HG03575 (cell line): ENCODE measurements at regions not wholly inside any gene's neighbourhood (a gene's known extent, or its start where the extent isn't known, plus 50 kb on each side); places are given as distances from the start of the nearest gene placed in this dataset.

Experiments
- ATAC-seq: cut with Tn5 transposase; IDR thresholded peaks from one replicate; pipeline ENCODE4 v1.9.1; 2021; ENCODE audit not compliant: unreplicated experiment, insufficient number of reproducible peaks, low FRiP score; ENCODE audit errors: extremely low read depth

DNA sequence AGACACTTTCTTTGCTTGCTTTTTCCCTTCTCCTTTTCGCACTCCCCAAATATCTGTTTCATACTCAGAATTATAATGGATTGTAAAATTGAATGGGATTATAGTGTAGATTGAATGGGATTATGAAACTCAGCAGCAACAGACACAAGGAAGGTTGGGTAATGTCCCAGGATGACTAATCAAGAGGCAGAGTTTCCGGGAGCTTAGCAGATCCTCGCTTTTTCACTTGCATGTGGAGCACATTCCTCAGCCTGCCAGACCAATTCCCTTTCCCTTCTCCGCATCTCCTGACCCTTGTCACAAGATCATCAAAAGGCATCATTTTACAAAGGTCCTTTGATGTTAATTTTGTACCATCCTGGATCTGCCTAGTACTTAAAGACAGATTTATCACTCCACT lies 55.1 kb upstream of the SLC1A1 start:
- ATAC-seq = no peak

DNA sequence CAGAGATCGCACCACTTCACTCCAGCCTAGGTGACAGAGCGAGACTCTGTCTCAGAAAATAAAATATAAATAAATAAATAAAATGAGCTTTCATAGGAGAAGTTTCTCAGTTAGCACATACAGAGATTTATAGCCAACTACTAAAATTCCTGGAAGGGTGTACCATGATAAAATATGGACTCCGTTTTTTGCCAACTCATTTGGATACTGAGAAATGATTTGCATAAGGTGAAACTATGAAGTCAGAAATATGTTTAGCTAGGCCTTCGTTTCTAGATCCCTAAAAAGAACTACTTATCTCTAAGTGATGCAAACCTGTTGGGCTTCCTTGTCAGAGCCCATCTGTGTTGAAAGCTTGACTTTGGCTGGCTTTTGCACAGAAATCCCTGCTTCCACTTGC lies 56.9 kb upstream of the SLC1A1 start:
- ATAC-seq = no peak

DNA sequence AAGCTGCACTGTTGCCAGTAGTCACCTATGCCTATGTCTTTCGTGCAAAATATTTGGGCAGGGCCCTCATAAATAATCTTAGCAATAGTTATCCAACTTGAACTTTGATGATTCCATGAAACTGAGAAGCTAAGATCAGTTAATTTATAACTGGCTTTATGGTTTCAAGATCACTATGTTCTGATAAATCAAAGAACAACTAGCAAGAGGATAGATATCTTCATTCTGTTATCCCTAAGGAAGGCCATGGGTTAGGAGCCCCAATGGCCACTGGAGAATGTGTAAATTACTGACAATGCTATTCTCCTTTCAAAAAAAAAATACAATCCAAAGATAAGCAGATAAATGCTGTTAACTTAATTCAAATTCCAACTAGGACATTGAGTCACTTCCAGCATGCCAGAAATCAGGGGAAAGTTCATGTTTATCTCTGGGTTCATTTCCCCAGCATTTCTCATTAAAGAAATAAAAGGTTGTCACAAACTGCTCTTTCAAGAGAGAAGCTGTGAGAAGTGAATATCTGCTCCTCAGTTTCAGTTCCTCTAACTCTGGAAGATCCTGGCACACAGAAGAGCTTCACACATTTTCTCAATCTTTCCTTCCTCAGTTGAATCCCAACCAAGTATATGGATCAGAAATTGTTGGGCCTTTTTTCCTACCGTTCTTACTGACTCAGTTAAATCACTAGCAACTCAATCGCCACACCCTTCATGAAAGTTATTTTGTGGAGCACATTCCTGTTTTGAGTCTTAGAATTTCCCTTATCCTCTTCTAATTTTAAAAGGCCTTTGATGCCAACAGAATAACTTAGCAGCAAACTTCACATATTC lies 59.6 kb upstream of the SLC1A1 start:
- ATAC-seq = no peak

DNA sequence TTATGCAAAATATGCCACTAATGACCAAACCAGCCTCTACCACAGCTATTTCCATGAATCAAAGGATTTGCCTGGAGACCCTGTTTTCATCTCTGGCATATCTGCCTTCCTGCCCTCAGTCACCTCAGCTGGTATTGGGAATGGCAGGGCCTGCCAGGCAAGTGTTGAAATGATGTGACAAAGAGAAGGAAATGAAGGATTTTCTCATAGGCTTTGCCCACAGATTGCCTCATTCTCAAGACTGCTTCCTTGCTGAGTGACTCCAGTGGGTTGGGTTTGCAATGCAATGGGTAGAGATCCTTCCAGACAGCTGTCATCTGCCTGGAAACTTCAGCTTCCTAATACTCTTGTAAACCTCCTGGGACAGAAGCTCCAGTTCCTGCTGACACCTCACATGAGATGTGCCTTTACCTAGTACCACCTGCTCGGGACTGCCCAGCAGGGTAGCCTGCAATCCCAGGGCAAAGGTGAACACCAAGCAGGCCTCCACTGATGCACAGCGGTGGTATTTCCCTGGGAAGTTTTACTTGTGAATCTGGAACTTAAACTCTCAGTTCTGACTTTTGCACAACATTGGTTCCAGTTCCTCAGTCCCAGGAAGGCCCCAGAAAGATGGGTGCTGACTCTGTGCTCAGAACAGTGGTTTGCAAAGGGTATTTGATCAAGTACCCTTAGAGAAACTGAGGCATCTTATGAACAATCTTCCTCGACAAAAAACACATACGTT lies 64.8 kb upstream of the SLC1A1 start:
- ATAC-seq = no peak

DNA sequence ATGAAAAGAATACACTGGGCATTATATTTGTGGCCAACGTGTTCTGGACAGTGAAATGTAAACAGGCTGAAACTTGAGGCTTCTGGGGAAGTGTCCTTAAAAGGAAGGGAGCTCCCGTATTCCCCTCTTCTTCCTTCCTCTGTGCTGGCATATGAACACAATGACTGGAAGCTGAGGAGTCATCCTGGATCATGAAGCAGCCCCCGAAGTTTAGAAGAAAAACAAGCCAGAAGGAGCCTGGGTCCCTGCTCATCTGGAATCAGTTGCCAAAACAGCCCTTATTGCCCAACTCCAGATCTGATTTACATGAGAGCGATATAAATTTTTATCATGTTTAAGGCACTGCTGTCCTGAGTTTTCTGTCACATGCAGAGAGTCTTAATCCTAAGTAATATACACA lies 65.4 kb upstream of the SLC1A1 start:
- no peak for ATAC-seq

DNA sequence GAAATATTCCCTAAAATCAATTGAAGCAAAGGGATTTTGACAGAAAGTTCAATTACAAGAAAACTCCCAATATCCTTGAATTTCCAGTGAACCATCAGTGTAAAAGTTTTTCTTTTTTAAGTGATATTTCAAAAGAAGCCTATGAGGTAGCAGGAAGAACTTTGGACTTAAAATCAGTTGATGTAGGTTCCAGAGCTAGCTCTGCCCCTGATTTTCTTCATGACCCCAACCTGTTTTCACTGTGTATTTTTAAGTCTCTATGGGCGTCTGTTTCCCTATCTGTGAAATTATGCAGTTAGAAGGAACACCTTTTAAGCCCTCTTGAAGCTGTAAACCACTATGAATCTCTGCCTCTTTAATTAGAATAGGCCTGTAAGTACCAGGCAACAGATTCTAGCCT lies 66.2 kb upstream of the SLC1A1 start:
- no peak for ATAC-seq

DNA sequence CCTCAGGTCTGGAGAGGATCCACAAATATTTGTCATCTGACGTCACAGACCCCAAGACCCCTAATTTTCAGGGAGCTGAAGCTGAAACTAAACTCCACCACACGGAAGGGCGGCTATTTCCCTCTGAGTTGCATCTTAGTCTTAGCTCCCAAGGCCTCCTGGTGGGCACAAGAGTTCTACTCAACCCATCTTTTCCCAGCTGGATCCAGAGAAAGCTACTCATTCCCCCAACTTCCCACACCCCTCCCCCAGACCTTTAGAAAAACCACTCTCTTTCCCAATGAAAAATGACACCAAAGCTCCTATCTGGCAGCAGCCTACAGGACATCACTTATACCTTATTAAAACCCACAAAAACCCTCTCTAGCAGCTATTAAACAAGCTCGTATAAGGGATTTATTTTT lies 67.1 kb upstream of the SLC1A1 start:
- ATAC-seq = no peak

DNA sequence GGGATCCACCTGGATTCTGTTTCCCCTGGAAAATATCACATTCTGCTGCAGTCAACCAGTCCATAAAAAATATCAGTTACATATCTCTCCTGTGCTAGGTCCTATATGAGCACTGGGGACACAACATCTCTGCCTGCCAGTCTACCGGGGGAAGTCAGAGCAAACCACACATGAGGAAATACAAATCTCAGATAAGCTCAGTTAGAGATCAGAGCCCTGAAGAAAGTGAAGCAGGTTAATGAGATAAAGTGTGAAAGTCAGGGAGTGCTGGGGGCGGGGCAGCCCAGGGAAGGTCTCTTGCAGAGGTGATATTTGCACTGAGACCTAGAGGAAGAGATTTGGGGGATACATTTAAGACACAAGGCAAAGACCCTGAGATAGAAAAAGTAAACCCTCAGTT lies 67.8 kb upstream of the SLC1A1 start:
- ATAC-seq = peak; percentile 64

DNA sequence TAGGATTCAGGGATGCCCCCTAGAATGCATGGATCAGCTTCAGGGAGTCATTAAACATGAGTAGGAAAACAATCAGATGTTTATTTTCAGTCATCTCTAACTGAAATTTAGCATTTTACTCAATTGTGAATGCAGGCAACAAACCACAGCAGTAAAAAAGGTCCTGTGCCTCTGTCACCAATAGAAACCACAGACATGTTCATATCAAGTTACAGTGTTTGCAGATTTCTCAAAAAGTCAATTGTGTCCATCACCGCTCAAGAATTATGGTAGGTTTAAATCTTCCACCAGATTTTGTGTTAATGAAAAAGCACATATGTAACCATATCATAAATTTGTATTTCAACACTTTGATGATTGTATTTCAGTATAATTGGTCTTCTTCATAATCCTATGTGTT lies 68.4 kb upstream of the SLC1A1 start:
- no peak for ATAC-seq

DNA sequence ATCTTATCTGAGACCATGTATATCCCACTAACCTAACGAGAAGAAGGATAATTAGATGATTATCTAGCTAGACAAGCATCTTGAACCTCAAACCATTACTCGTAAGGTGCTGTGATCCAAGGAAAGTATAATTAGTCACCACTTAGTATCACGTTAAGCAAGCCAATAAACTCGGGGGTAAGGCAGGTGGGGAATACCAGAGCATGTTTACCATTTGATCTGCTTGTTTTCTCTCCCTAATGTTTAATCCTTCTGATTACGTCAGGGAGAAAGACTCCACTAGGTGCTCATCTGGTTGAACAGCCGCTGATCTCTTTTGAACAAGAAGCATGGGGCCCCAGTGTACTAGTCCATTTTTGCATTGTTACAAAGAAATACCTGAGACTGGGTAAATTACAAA lies 69.9 kb upstream of the SLC1A1 start:
- ATAC-seq = no peak

DNA sequence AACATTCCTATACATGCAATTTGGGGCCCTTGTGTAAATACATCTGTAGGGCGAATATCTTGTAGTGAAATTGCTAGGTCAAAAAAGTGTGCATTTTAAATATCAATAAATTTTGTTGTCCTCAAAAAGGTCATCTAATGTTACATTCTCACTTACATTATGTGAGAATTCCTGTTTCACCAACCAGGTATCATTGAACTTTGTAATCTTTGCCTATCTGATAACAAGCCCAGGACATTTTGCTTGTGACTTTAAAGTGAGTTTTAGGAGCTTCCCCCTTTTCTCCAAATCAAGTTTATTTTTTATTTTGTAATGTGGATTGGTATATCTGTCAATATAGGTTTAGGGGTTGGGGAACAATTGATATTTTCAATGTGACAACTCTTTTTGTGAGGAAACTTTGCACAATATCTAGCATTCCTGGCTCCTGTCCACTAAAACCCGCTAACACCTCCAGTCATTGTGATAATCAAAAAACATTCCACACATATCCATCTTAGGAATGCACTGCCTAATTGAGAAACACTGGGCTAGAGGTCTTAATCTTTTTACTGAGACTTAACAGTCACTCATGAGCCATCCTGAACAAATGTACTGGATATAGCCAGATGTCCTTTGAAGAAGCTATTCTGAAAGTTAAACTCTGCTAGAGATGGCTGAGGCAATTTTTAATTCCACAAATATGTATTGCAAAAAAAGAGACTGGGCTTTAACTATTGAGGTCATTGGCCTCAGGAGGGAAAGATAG lies 72.5 kb upstream of the SLC1A1 start:
- no peak for ATAC-seq

DNA sequence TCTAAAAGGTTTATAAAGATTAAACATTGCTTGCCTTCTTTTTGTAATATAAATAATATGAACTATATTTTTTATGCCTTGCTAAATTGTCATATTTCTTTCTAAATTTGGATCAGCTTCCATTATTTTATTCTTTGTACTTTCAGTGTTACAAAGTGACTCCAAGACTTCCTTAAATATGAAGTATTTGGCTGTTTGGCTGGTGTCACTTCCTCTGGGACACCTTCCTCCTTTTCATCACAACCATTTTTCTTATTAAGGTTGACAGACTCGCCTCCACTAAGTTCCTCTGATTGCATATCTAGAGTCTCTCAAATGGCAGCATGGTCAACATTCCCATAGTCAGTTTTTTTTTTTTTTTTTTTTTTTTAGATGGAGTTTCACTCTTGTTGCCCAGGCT lies 73.8 kb upstream of the SLC1A1 start:
- ATAC-seq = no peak

DNA sequence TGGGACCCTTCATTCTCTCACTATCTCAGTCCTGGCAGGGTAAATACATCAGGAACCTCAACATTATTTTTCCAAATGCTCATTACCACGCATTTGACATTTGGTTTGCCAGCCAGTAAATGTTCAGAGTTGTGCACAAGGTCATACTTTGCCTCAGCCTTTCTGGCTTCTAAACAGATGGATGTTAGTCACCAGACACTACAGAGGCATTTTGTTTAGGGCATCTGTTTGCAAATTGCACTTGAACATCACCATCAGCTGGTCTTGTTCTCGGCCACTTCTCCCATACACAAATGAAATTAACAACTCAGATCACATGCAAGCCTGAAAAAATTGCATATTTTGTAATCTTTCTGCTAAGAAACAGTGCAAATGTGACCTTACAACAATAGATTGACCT lies 75.0 kb upstream of the SLC1A1 start:
- no peak for ATAC-seq

DNA sequence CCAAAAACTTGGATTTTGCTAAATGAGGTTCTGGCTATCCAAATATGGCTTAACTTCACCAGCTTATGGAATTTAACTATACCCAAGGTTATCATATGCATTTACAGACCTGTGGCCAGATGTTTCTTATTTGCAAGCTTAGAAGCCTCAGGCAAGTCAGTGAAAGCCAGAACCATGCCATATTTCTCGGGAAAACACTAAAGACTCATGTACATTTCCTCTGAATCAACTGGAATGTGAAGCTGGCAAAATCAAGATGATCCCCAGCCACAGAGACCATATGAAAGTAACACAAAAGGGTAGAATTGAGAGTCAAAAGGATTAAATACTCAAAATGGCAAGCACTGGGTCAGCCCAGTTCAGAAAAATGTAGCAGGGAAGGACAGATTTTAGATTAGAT lies 76.4 kb upstream of the SLC1A1 start:
- no peak for ATAC-seq

DNA sequence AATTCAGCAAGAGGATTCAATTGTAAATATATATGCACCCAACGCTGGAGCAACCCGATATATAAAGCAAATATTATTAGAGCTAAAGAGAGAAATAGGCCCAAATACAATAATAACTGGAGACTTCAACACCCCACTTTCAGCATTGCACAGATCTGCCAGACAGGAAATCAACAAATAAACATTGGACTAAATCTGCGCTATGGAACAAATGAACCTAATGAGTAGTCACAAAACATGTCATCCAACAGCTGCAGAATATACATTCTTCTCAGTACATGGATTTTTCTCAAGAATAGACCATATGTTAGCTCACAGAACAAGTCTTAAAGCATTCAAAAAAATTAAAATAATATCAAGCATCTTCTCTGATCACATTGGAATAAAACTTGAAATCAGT lies 86.1 kb upstream of the SLC1A1 start:
- ATAC-seq = no peak

DNA sequence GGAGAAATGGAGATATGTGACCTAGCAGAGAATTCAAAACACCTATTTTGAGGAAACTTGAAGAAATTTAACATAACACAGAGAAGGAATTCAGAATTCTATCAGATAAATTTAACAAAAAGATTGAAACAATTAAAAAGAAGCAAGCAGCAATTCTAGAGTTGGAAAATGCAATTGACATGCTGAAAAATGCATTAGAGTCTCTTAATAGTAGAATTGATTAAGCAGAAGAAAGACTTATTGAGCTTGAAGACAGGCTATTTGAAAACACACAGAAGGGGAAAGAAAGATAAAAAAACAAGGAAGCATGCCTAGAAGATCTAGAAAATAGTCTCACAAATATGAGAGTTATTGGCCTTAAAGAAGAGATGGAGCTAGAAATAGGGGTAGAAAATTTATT lies 87.8 kb upstream of the SLC1A1 start:
- ATAC-seq = no peak

DNA sequence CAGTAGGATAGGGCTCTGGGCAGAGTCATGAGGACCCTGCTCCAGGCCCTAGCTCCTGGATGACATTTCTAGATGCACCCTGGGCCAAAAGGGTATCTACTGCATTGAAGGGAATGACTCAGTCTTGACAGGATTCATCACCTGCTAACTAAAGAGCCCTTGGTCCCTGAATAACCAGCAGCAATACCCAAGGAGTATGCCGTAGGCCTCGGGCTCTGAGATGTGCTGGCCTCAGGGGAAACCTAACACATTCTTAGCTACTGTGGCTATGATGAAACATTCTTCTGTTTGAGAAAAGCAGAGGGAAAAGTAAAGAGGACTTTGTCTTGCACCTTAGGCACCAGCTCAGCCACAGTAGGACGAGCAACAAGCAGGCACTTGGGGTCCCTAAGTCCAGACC lies 89.5 kb upstream of the SLC1A1 start:
- no peak for ATAC-seq

DNA sequence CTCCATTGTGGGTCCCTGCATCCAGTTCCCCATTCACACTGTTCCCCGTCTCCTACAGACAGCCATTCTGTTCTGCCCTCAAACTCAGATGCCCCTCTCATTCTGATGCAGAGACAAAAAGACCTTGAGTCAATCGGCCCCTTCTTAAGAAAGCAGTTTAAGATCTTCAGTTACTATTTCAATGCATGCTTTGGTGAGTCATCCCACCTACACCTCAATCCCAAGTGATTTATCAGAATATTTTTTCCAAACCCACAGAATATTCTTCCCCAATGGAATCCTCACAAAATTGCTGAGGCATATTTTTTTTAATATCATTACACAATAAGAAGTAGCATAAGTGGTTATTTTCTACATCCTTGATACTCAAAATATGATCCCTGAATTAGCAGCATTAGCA lies 92.4 kb upstream of the SLC1A1 start:
- ATAC-seq = no peak

DNA sequence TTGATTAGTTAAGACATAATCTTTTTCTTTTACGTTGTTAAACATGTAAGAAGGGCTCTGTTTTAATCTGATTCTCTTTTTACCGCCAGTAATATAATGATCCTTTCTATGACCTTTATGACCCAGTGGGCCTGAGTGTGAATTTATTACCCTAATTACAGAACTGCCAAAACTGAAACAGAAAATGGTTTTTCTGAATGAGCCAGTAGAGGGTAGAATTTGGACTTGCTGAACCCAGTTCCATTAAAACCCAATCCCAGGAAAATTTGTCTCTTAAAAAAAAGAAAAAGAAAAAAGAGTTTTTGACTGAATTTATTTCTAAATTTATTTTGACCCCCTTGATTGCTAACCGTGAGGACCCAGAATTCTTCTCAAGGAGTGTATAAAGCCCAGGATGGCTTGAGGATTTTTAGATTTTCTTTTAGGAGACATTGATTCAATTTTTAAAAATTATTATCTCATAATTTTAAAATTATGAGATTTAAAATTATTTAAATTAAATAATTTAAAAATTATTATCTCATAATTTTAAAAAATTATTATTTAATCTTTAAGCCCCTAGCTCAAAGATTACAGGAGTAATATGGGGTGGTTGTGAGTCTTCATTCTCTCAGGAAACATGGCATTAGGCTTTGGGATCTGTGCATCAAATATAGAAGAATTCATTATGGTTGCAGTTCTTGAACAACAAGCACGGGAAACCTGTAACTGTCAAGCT lies 94.1 kb upstream of the GLIS3 start:
- ATAC-seq = no peak
